ENCODE measurements at regions not wholly inside any gene's neighbourhood (a gene's known extent, or its start where the extent isn't known, plus 50 kb on each side); places are given as distances from the start of the nearest gene placed in this dataset.

GRCh38 chr11:127340438-127340837 is 339.9 kb upstream of the KIRREL3 start (continued):
- TF ChIP-seq ZNF462 (CRISPR knock-in tag; IDR thresholded peaks at IDR 0.05) (no peak), REST (IDR thresholded peaks at IDR 0.05; ENCODE audit: unreplicated experiment) (no peak), CREB1 (CRISPR knock-in tag; IDR thresholded peaks at IDR 0.05; ENCODE audit: low read depth) (no peak), EZH2 (IDR thresholded peaks at IDR 0.05; ENCODE audit: low read depth, unreplicated experiment) (no peak), ETS1 (IDR thresholded peaks at IDR 0.05) (no peak), EZH2phosphoT487 (IDR thresholded peaks at IDR 0.05; ENCODE audit: unreplicated experiment) (no peak)

Data from GM23338 (cell line).